Colonic mucosa (tissue), 4 donors: ENCODE measurements at regions not wholly inside any gene's neighbourhood (a gene's known extent, or its start where the extent isn't known, plus 50 kb on each side); places are given as distances from the start of the nearest gene placed in this dataset.

Experiments used
- DNase-seq: peaks from one replicate; pipeline ENCODE4 v3.0.0-alpha.2; 2020
- H3K27ac ChIP-seq: fragments of 200-600 bp; one replicate; pipeline ENCODE4 v1.8.0; 2021
- H3K27me3 ChIP-seq: fragments of 200-600 bp; one replicate; pipeline ENCODE4 v1.8.0; 2021
- H3K36me3 ChIP-seq: fragments of 200-600 bp; one replicate; pipeline ENCODE4 v1.8.0; 2021
- H3K4me1 ChIP-seq: fragments of 200-600 bp; one replicate; pipeline ENCODE4 v1.8.0; 2021; ENCODE audit warnings: mild to moderate bottlenecking
- H3K4me3 ChIP-seq: fragments of 200-600 bp; one replicate; pipeline ENCODE4 v1.8.0; 2021
- H3K9ac ChIP-seq, 2 donors: one replicate each; pipeline ENCODE4 v1.7.0; 2013; ENCODE audit warnings: control low read depth in 2 of 2, low read depth in 2 of 2, low read length in 2 of 2
- H3K9me3 ChIP-seq: fragments of 200-600 bp; one replicate; pipeline ENCODE4 v1.8.0; 2021
- intact Hi-C: fragments of 100-400 bp; cut with DNase I; formaldehyde crosslinking; loops from one replicate; pipeline ENCODE4 v1.14.1; 2022
- TF ChIP-seq, protein P1 (sequence below): fragments of 200-600 bp; IDR thresholded peaks from one replicate; pipeline ENCODE4 v1.8.0; 2022; ENCODE audit warnings: antibody characterized with exemption, mild to moderate bottlenecking
- donor health status: healthy.
- donor health status: DM: no; HTN: no; CAD: no.
- donor health status: DM: no; HTN: no; CAD: no.

DNA sequence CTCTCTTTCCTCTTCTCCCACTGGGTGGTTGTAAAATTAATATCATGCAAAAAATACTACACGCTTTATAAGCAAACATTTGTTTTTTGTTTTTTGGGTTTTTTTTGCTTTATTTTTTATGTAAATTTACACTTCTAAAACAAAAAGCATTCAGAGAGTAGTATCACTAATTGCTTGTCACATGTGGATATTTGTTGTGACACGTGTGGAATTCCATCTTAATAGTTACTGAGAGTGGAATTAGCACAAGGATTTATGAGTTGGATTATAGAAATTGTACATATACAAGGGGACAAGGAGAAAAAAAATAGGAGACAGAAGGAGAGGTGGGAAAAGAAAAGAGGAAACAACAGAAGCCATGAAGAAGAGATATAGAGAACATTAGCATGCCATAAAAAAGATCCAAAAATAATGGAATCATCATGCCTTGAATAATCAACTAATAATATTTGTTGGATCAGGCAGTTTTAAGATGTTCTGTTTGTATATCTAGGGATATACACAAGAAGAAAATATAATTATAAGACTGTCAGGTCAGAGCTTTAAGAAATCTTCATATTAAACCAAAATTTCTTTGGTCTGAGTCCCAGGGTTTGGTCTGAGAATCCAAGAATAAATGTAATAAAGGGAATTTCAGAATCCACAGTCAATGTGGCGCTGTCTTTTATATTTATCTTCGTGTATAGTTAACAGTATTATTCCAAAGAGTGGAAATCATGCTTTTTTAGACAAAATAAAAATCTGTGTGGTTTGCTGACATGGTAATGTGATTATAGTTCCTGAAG lies 98.5 kb upstream of the INTU start:
- no peak overlapping the region for H3K4me3 ChIP-seq
- no peak overlapping the region for H3K9ac ChIP-seq
- no peaks in the 10 kb centered on the region for H3K27me3 ChIP-seq
- no peak for DNase-seq
- TF ChIP-seq, protein P1, sequence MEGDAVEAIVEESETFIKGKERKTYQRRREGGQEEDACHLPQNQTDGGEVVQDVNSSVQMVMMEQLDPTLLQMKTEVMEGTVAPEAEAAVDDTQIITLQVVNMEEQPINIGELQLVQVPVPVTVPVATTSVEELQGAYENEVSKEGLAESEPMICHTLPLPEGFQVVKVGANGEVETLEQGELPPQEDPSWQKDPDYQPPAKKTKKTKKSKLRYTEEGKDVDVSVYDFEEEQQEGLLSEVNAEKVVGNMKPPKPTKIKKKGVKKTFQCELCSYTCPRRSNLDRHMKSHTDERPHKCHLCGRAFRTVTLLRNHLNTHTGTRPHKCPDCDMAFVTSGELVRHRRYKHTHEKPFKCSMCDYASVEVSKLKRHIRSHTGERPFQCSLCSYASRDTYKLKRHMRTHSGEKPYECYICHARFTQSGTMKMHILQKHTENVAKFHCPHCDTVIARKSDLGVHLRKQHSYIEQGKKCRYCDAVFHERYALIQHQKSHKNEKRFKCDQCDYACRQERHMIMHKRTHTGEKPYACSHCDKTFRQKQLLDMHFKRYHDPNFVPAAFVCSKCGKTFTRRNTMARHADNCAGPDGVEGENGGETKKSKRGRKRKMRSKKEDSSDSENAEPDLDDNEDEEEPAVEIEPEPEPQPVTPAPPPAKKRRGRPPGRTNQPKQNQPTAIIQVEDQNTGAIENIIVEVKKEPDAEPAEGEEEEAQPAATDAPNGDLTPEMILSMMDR = no peak
- H3K27ac ChIP-seq = no peak overlapping the region
- H3K4me1 ChIP-seq = no peaks in the 10 kb centered on the region
- no peaks in the 10 kb centered on the region for H3K9me3 ChIP-seq
- intact Hi-C loops = no loop called here
- H3K36me3 ChIP-seq = no peaks in the 10 kb centered on the region

DNA sequence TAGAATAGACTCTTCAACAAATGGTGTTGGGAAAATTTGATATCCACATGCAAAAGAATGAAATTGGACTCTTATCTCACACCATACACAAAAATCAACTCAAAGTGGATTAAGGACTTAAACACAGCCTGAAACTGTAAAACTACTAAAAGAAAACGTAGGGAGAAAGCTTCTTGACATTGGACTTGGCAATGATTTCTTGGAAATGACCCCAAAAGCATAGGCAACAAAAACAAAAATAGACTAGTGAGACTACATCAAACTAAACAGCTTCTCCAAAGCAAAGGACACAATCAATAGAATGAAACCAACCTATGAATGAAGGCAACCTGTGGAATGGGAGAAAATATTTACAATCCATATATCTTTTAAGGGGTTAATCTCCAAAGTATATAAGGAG lies 94.7 kb upstream of the INTU start:
- no peak overlapping the region for H3K27ac ChIP-seq
- no peaks in the 10 kb centered on the region for H3K36me3 ChIP-seq
- no peak for DNase-seq
- H3K9ac ChIP-seq = no peak overlapping the region
- H3K27me3 ChIP-seq = no peaks in the 10 kb centered on the region
- no peak overlapping the region for H3K4me3 ChIP-seq
- H3K9me3 ChIP-seq = no peaks in the 10 kb centered on the region
- intact Hi-C loops = no loop called here
- TF ChIP-seq, protein P1 = no peak
- H3K4me1 ChIP-seq = no peaks in the 10 kb centered on the region

DNA sequence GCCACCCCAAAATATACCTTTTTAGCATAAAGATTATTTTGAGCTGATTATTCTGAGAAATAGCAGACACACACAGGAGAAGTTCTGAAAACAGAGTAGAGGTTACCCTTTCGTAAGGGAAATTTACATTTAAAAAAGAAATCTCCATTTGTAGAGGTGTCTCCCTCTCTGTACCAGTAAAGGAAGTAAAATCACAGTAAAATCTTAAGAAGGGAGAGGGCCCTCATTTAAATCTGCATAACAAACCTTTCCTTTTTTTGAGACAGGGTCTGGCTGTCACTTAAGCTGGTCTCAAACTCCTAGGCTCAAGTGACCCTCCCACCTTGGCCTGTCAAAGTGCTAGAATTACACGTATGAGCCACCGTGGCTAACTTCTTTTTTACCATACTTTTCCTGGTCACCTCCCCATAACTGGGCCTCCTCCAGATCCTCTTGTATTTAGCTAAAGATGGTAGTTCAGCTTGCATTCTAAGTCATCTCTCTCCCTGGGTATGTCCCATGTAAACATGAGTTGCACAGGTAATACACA lies 92.2 kb upstream of the INTU start:
- H3K9ac ChIP-seq = no peak overlapping the region
- H3K27ac ChIP-seq = no peak overlapping the region
- H3K9me3 ChIP-seq = no peaks in the 10 kb centered on the region
- H3K36me3 ChIP-seq = no peaks in the 10 kb centered on the region
- TF ChIP-seq, protein P1 = no peak
- intact Hi-C loops = no loop called here
- DNase-seq = no peak
- no peaks in the 10 kb centered on the region for H3K4me1 ChIP-seq
- H3K4me3 ChIP-seq = no peak overlapping the region
- H3K27me3 ChIP-seq = no peaks in the 10 kb centered on the region

DNA sequence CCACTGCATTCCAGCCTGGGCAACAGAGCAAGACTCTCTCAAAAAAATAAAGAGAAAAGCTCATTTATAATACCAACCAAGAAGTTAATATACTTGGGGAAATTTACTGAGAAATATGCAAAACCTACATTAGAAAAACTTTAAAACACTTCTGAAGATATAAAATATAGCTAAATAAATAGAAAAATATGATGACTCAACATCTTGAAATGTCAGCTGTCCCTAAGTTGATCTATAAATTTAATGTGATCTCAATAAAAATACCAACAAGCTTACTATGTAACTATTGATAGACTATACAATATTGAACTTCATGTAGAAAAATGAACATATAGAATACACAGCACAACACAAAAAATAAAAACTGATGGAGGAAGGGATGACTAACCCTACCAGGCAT lies 87.5 kb upstream of the INTU start:
- Histone ChIP-seq H3K36me3 (no peaks in the 10 kb centered on the region), H3K4me3 (no peak overlapping the region), H3K27ac (no peak overlapping the region), H3K9me3 (no peaks in the 10 kb centered on the region), H3K9ac (no peak overlapping the region), H3K27me3 (no peaks in the 10 kb centered on the region), H3K4me1 (no peaks in the 10 kb centered on the region)
- TF ChIP-seq, protein P1 = no peak
- no peak for DNase-seq
- intact Hi-C loops = no loop called here

DNA sequence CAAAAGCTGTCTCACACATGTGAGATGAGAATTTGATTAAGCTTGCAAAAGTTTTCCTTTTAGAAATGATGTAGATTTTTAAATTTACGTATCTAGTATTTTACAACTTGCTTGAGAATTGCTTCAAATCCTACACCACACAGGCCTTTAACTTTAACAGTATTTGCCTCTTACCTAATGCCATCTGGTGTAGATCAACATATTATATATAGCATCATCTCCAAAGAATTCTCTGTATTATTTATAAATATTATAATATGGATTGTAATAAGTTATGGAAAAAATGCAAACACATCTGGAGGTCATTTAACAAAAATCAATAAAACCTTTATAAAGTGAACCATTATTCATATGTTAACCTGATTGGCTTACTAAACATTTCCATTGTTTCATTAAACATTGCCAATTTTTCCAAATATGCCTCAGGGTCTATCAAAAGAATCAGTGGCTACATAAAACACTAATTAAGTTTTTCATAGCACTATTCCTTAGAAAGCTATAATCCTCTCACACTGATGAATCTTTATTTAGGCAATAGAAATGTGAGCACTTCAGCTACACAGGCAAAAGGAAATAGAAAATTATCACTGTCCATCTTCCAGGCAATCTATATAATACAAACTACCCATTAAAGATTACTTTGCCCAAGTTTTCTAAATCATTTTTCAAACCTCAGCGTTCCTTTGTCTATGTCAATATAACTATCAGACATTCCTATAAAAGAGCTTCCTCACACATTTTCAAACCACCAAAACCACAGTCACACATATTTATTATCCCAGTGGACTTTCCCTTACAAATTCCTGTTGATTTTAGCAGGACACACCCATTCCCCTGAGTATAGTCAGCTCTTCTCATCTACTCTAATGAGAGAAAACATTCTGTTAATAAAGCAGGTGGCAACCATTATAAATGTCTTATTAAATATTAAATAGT lies 83.5 kb upstream of the INTU start:
- Histone ChIP-seq H3K4me1 (no peaks in the 10 kb centered on the region), H3K9me3 (no peaks in the 10 kb centered on the region), H3K27ac (no peak overlapping the region), H3K36me3 (no peaks in the 10 kb centered on the region), H3K4me3 (no peak overlapping the region), H3K27me3 (no peaks in the 10 kb centered on the region), H3K9ac (no peak overlapping the region)
- TF ChIP-seq, protein P1 = no peak
- no peak for DNase-seq
- intact Hi-C loops = no loop called here
